CD4-positive, alpha-beta T cell treated with Interleukin-15 for 1 hour (primary cell): ENCODE measurements at regions not wholly inside any gene's neighbourhood (a gene's known extent, or its start where the extent isn't known, plus 50 kb on each side); places are given as distances from the start of the nearest gene placed in this dataset.
"Not testable (repeated sequence)": the region's sequence is repeated elsewhere in the genome, so short reads cannot be mapped to it uniquely, and the experiment has no call there.

ENCODE experiments used
- DNase-seq: peaks from one replicate; pipeline ENCODE4 v3.0.0-alpha.2; 2020

- no peak for DNase-seq
These were observed 1052.1 kb upstream of the PCDH10 start for GRCh38 chr4:132097041-132097440.

- no peak for DNase-seq
These were observed 1047.6 kb upstream of the PCDH10 start for GRCh38 chr4:132101526-132101925.

- DNase-seq: no peak
These were observed 1040.3 kb upstream of the PCDH10 start for GRCh38 chr4:132108784-132109183.

GRCh38 chr4:132114885-132115284 lies 1034.2 kb upstream of the PCDH10 start:
- no peak for DNase-seq

- not testable (repeated sequence) for DNase-seq
These were observed 1026.4 kb upstream of the PCDH10 start for GRCh38 chr4:132122741-132123140.

GRCh38 chr4:132123870-132124623 lies 1025.0 kb upstream of the PCDH10 start:
- no peak for DNase-seq

GRCh38 chr4:132124624-132124974 lies 1024.5 kb upstream of the PCDH10 start:
- DNase-seq: no peak

GRCh38 chr4:132125131-132125530 lies 1024.0 kb upstream of the PCDH10 start:
- no peak for DNase-seq

GRCh38 chr4:132132433-132132832 lies 1016.7 kb upstream of the PCDH10 start:
- DNase-seq: no peak

GRCh38 chr4:132169660-132170059 lies 979.4 kb upstream of the PCDH10 start:
- DNase-seq: no peak

- DNase-seq: no peak
These were observed 969.1 kb upstream of the PCDH10 start for GRCh38 chr4:132180020-132180427.

GRCh38 chr4:132195176-132195575 lies 953.9 kb upstream of the PCDH10 start:
- DNase-seq: no peak

- DNase-seq: no peak
These were observed 945.5 kb upstream of the PCDH10 start for GRCh38 chr4:132203618-132204017.

GRCh38 chr4:132214519-132214918 lies 934.6 kb upstream of the PCDH10 start:
- DNase-seq: no peak

GRCh38 chr4:132218406-132218805 lies 930.7 kb upstream of the PCDH10 start:
- DNase-seq: no peak

GRCh38 chr4:132227151-132227856 lies 921.8 kb upstream of the PCDH10 start:
- no peak for DNase-seq

- not testable (repeated sequence) for DNase-seq
These were observed 921.3 kb upstream of the PCDH10 start for GRCh38 chr4:132227857-132228165.

GRCh38 chr4:132228676-132229075 lies 920.4 kb upstream of the PCDH10 start:
- DNase-seq: no peak

- no peak for DNase-seq
These were observed 919.1 kb upstream of the PCDH10 start for GRCh38 chr4:132230025-132230424.

GRCh38 chr4:132238697-132239096 lies 910.4 kb upstream of the PCDH10 start:
- no peak for DNase-seq

GRCh38 chr4:132240081-132240480 lies 909.0 kb upstream of the PCDH10 start:
- DNase-seq: no peak

- no peak for DNase-seq
These were observed 903.8 kb upstream of the PCDH10 start for GRCh38 chr4:132245319-132245718.

- no peak for DNase-seq
These were observed 884.9 kb upstream of the PCDH10 start for GRCh38 chr4:132264176-132264575.

- DNase-seq: no peak
These were observed 882.7 kb upstream of the PCDH10 start for GRCh38 chr4:132266374-132266773.

GRCh38 chr4:132267321-132267720 lies 881.8 kb upstream of the PCDH10 start:
- no peak for DNase-seq
